Neural cell (in vitro differentiated cells): ENCODE measurements at regions not wholly inside any gene's neighbourhood (a gene's known extent, or its start where the extent isn't known, plus 50 kb on each side); places are given as distances from the start of the nearest gene placed in this dataset.

ENCODE experiments used
- H2AFZ ChIP-seq: fragments of 200-600, 300-800 bp; sonication (generic), shearing (Covaris generic); 2 replicates; pipeline ENCODE4 v1.6.0; 2014; ENCODE audit warnings: low read depth, mild to moderate bottlenecking, antibody characterized with exemption, low read length, moderate library complexity
- H3F3A ChIP-seq: fragments of 200-600 bp; shearing (Covaris generic); 2 replicates; pipeline ENCODE4 v1.6.1; 2016; ENCODE audit warnings: mild to moderate bottlenecking, moderate library complexity, mixed read lengths, antibody characterized with exemption, low read length; ENCODE audit not compliant: insufficient read depth, poor library complexity, severe bottlenecking
- H3K27ac ChIP-seq: fragments of 200-600, 300-800 bp; sonication (generic), shearing (Covaris generic); 2 replicates; pipeline ENCODE4 v1.5.1; 2014; ENCODE audit warnings: mild to moderate bottlenecking, low read length, moderate library complexity
- H3K27me3 ChIP-seq: fragments of 300-800, 200-600 bp; sonication (generic), shearing (Covaris generic); 2 replicates; pipeline ENCODE4 v1.6.0; 2014; ENCODE audit warnings: mild to moderate bottlenecking, low read depth, low read length, moderate library complexity; ENCODE audit not compliant: insufficient read depth
- H3K36me3 ChIP-seq: fragments of 300-800, 200-600 bp; sonication (generic), shearing (Covaris generic); 2 replicates; pipeline ENCODE4 v1.5.1; 2014; ENCODE audit warnings: mild to moderate bottlenecking, antibody characterized with exemption, low read length, moderate library complexity; ENCODE audit not compliant: insufficient read depth
- H3K4me2 ChIP-seq: fragments of 300-800, 200-600 bp; sonication (generic), shearing (Covaris generic); 2 replicates; pipeline ENCODE4 v1.6.0; 2014; ENCODE audit warnings: mild to moderate bottlenecking, low read length
- H3K4me3 ChIP-seq: fragments of 300-800, 200-600 bp; sonication (generic), shearing (Covaris generic); 2 replicates; pipeline ENCODE4 v1.5.1; 2014; ENCODE audit warnings: mild to moderate bottlenecking, low read length, moderate library complexity
- H3K79me2 ChIP-seq: fragments of 200-600 bp; shearing (Covaris generic); replicated peaks from 2 replicates; pipeline ENCODE4 v1.6.0; 2014; ENCODE audit warnings: mild to moderate bottlenecking, low read length, moderate library complexity; ENCODE audit not compliant: insufficient read depth
- H3K9ac ChIP-seq: fragments of 300-800, 200-600 bp; sonication (generic), shearing (Covaris generic); 2 replicates; pipeline ENCODE4 v1.6.1; 2016; ENCODE audit warnings: mild to moderate bottlenecking, low read length, mixed read lengths
- H3K9me2 ChIP-seq: fragments of 200-600 bp; shearing (Covaris generic); 2 replicates; pipeline ENCODE4 v1.6.1; 2016; ENCODE audit warnings: mild to moderate bottlenecking, low read length, mixed read lengths; ENCODE audit not compliant: insufficient read depth
- H3K9me3 ChIP-seq: fragments of 200-600, 300-800 bp; sonication (generic), shearing (Covaris generic); 2 replicates; pipeline ENCODE4 v1.6.1; 2016; ENCODE audit warnings: mild to moderate bottlenecking, mixed run types, low read length, moderate library complexity, mixed read lengths
- H4K20me1 ChIP-seq: fragments of 200-600 bp; shearing (Covaris generic); 2 replicates; pipeline ENCODE4 v1.6.1; 2016; ENCODE audit warnings: mild to moderate bottlenecking, mixed run types; ENCODE audit not compliant: insufficient read depth
- CTCF ChIP-seq: fragments of 450-650 bp; IDR thresholded peaks from 2 replicates; pipeline ENCODE4 v1.5.1; 2014; ENCODE audit warnings: antibody characterized with exemption, mild to moderate bottlenecking, moderate library complexity; ENCODE audit not compliant: poor library complexity, severe bottlenecking
- EP300 ChIP-seq: fragments of 450-650 bp; conservative IDR thresholded peaks from 2 replicates; pipeline ENCODE4 v1.6.1; 2014; ENCODE audit warnings: antibody characterized with exemption, mild to moderate bottlenecking, moderate library complexity; ENCODE audit not compliant: poor library complexity, severe bottlenecking
- EZH2 ChIP-seq: fragments of 200-600, 300-800 bp; shearing (Covaris generic), sonication (generic); IDR thresholded peaks from 2 replicates; pipeline ENCODE4 v1.6.1; 2014; ENCODE audit warnings: antibody characterized with exemption, low read length, borderline replicate concordance, mild to moderate bottlenecking; ENCODE audit not compliant: insufficient read depth, poor library complexity, severe bottlenecking
- MXI1 ChIP-seq: fragments of 450-650 bp; conservative IDR thresholded peaks from 2 replicates; pipeline ENCODE4 v1.6.1; 2014; ENCODE audit warnings: antibody characterized with exemption, mild to moderate bottlenecking; ENCODE audit not compliant: poor library complexity, severe bottlenecking
- POLR2AphosphoS5 ChIP-seq: IDR thresholded peaks from 2 replicates; pipeline ENCODE4 v1.6.1; 2012
- RAD21 ChIP-seq: fragments of 450-650 bp; conservative IDR thresholded peaks from 2 replicates; pipeline ENCODE4 v1.6.1; 2014; ENCODE audit warnings: antibody characterized with exemption, mild to moderate bottlenecking, moderate library complexity
- REST ChIP-seq: IDR thresholded peaks from 2 replicates; pipeline ENCODE4 v1.6.1; 2012; ENCODE audit warnings: borderline replicate concordance
- SMC3 ChIP-seq: fragments of 450-650 bp; conservative IDR thresholded peaks from 2 replicates; pipeline ENCODE4 v1.6.1; 2014; ENCODE audit warnings: antibody characterized with exemption, mild to moderate bottlenecking, moderate library complexity; ENCODE audit not compliant: poor library complexity
- TAF1 ChIP-seq: IDR thresholded peaks from 2 replicates; pipeline ENCODE4 v1.6.1; 2012; ENCODE audit warnings: low read depth

GRCh38 chr3:124560666-124561215 lies 169.5 kb upstream of the UMPS start:
- Histone ChIP-seq H3K27ac (no peak overlapping the region), H4K20me1 (no peaks in the 10 kb centered on the region), H3K27me3 (no peaks in the 10 kb centered on the region), H2AFZ (no peak overlapping the region), H3F3A (no peaks in the 10 kb centered on the region), H3K9ac (no peak overlapping the region), H3K79me2 (no peaks in the 10 kb centered on the region), H3K4me2 (no peak overlapping the region), H3K9me3 (no peaks in the 10 kb centered on the region), H3K36me3 (no peaks in the 10 kb centered on the region), H3K9me2 (no peaks in the 10 kb centered on the region), H3K4me3 (no peak overlapping the region)
- TF ChIP-seq EP300 (no peak), CTCF (no peak)

- no peak overlapping the region for H3K4me2 ChIP-seq
- no peaks in the 10 kb centered on the region for H4K20me1 ChIP-seq
- no peak overlapping the region for H3K27ac ChIP-seq
Measured at GRCh38 chr3:124562769-124563168, 167.5 kb upstream of the UMPS start.

More at GRCh38 chr3:124562769-124563168, 167.5 kb upstream of the UMPS start:
- Histone ChIP-seq H3K9ac (no peak overlapping the region), H3K9me3 (no peaks in the 10 kb centered on the region), H3K36me3 (no peaks in the 10 kb centered on the region), H3K9me2 (no peaks in the 10 kb centered on the region), H2AFZ (no peak overlapping the region), H3K4me3 (no peak overlapping the region), H3F3A (no peaks in the 10 kb centered on the region), H3K79me2 (no peaks in the 10 kb centered on the region), H3K27me3 (no peaks in the 10 kb centered on the region)
- TF ChIP-seq EP300 (no peak), SMC3 (no peak), RAD21 (no peak), POLR2AphosphoS5 (no peak), REST (no peak), CTCF (no peak), MXI1 (no peak), EZH2 (no peak), TAF1 (no peak)
